Dedifferentiated amniotic fluid mesenchymal stem cell (primary cell): ENCODE measurements at regions not wholly inside any gene's neighbourhood (a gene's known extent, or its start where the extent isn't known, plus 50 kb on each side); places are given as distances from the start of the nearest gene placed in this dataset.

Experiments used
- DNase-seq: peaks from one replicate; pipeline ENCODE4 v3.0.0-alpha.2; 2016; ENCODE audit errors: extremely low spot score

DNA sequence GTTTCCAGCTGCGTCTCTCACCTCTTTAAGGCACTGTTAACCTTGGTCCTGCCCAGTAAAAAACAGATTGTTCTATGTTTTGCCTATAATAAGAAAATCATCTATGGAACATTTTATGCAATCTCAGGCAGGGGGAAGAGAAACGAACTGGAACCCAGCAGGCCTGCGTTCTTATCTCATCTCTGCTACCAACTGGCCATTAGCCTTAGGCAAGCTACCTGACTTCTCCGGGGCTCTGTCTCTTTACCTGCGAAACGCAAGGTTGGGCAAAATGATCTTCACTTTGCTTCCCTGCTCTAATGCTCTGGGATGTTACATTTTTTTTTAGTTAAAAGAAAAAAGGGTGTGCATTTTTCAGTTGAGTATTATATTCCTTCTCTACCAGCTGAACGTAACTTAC is 70.5 kb upstream of the WIPF1 start:
- no peak for DNase-seq

DNA sequence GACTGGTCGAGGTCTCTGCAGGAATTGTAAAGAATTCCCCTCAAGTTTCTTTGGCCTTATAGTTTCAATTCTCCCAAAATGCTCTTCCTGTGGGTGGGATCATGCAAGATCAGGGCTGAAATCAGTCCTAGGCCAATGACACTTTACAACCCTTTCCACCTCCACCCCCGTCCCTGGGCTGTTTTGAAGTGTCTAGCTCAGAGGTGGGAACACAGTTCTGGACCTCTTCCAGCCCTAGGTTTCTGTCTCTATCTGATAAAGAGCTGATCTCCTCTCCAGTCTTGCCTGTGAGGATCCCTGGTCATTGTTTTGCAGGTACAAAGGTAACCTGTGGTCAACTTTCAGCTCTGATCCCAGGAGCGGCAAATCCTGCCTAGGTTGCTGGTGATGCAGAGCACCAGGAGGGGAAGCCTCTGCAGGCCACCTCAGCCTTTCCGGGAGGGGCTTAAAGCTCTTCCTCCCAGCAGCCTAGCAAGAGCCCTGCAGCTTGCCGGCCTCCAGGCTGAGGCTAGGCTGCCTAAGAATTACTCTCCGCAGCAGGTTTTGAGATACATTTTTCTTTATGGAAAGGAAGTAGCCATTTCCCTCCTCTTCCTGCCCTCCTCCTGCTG is 69.8 kb upstream of the WIPF1 start:
- DNase-seq = no peak

DNA sequence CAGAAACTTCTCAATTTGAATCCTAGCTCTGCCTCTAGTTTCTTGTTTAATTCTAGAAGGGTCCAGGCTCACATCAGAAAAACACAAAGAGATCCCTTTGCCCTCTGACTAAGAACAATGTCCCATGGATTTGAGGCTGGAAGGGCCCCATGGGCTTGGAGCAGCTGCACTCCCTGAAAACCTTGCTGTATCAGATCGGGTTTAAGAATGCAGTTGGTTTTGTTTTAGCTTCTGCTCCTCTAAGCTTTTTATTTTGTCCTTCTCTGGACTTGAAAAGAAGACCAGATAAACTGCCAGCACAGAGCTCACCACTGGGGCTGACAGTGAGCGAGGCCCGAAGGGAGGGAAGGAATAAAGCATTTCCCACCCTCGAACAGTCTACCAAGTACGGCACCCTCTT is 69.2 kb upstream of the WIPF1 start:
- no peak for DNase-seq

DNA sequence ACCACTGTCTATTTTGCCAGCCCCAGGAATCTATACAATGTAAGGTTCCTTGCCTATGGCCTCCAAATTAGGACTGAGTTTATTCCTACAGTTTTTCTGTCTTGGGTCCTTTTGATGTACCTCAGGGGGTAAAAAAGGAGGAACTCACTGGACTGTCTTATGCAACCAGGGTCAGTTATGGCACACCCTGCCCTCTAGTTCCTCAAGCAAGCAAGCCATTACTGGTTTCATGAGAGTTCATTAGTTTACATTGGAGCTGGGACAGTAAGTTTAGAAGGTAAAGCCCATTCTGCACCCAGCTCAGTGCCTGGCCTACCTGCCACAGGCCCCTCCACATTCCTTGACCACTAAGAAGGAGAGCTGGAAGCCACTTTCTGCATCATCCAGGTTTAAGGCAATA is 68.7 kb upstream of the WIPF1 start:
- no peak for DNase-seq

DNA sequence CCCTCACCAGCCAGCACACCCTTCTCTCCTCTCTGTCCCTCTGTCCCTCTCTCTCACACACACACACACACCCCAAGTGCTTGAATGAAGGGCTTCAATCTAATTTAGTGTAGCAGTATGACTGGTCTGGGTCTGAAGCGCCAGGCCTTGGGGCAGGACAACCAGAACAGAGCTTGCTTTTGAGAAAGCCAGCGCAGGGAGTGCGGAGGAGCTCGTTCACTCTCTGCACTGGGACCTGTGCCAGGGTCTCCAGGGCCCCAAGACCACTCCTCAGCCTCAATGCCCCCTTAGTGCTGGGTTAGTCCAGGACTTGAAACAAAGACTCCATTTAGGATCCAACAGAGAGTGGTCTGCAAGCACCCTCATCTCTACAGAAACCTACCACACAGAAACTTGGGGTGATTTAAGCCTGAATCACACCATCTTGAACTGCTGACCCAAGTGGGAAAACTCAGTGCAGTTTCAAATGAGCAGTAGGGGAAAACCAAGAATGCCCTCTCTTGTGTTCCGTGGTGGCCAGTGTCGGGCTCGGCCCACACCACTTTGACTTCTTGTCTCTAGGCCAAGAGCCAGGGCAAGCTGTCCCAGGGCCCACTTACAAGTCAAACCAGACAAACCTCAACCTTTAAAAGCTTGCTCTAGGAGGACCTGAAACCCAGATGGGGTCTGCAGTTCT is 66.6 kb upstream of the WIPF1 start:
- DNase-seq = no peak

DNA sequence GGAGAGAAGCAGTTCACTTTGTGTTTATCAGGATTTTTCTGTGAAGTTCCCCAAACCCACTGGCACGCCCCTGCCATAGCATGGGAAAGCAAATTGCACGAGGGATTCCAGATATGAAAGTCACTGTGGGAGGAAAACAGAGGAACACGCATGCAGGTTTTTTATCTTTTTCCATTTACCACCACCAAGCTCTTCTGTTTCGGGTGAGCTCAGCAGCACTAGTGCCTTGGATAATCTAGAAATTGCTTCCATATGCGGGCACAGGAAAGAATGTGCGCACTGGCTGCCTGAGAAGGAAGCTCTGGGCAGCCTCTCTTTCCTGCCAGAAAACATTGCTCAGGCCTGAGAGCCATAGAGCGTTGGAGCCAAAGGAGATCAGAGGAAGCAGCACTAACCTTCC is 65.9 kb upstream of the WIPF1 start:
- DNase-seq = peak; percentile 97

DNA sequence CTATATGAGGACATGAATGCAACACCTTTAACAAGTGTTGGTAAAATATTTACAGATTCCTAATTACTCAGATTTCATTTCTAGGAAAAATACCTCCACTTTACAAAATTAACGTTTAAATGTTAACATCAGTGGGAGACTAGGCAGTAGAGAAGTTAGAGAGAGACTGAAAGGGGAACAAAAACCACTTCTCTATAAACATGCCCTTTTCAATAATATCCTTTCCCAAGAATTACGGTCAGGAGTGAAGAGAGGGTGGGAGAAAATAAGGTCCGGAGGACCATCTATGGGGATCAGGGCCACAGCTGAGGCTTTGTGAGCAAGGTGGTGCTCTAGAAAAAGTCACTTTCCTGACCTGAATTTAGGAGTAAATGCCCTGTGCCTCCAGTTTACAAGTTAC is 65.3 kb upstream of the WIPF1 start:
- no peak for DNase-seq

DNA sequence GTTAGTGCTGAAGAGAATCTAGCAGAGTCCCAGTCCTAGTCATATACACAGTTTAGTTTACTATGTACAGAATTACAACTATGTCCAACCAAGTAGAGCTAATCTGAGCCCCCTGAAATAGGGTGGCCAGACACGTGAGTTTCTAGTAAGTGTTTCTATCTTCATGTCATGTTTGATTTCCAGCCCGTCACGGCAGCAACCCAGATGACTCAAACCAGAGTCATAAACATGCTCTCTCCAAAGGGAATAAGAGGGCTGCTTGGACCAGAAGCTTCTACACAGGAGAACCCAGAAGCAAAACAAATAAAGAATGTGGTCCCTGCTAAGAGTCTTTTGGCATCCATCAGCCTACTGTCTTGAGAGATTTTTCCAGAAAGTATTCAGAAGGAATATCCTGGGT is 64.9 kb upstream of the WIPF1 start:
- peak; percentile 55 for DNase-seq

DNA sequence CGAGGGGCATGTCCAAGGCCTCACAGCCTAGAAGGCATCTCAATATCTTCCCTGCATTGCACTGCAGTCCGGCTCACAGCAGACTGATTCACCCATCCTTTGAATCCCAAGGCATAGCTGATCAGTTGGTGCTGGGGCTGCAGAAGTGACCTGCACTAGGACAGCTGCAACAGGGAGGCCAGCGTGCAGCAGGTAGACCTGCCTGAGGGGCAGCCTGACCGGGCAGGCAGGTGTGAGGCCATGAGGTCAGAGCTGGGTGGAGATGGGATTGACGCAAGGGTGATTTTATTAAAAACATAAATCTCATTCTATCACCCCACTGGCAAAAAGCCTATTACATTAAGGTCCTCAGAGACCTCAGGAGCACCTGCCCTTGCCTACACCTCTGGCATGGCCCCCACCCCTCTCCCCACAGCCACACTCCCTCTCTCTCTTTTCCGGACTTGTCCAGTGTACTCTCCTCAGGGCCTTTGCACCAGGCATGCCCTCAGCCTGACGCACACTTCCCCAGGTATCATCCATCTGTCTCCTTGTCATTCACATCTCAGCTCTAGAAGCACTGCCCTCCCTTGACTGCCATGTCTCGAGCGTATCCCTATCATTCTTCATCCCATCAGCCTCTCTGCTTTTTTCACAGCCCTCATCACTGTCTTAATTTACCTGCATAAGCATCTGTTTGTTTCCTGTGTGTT is 63.5 kb upstream of the WIPF1 start:
- no peak for DNase-seq

DNA sequence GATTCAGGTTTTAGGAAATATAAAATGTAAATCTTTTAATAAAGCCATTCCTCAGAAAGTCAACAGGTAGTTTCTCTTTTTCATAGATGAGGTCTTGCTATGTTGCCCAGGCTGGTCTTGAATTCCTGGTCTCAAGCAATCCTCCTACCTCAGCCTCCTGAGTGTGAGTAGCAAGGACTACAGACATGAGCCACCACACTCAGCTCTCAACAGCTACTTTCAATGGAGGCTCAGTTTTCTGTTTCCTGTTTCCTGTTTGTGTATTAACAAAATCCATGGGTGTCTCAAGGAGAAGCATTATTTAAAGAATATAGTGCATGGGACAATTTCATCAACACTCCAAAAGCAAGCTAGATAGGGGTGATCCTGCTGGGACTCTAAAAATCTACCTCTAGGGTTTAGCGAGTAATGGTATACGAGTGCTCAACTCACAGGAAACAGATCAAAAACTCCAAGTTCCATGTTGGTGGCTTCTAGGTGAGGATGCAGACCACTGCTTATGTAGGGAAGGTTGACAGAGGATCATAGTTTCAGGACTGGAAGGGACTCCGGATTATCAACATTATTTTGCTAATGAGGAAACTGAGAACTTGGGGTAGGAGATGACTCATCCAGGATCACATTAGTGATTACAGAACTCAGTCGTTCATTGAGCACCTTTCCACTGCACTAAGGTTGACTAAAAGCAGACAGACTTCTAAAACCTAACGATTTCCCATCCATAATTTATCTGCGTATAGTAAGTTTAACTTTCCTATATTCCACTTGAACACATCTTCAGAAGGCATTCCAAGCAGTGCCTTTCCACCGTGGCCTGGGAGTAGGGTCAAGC is 61.7 kb upstream of the WIPF1 start:
- DNase-seq = no peak

DNA sequence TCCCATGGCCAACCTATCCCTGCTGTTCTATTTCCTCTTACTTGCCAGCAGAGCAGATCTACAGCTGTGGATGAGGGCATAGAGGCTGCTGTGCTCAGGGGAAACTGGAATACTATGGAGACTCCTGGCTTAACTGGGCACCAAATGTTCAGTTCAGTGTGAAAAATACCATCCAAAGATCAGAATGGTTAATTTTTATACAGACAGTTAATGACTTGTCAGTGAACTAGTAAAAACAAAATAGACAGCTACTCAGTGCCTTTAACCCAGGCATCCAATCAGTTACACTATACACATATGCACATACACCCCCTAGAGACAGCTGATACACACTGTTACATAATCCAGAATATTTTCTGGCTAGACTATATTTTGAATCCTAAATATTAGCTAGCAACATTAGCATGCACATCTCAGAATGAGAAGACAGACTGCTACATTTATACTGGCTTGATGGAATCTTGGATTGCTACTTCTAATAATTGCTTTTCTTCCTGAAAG is 59.1 kb upstream of the WIPF1 start:
- DNase-seq = no peak

DNA sequence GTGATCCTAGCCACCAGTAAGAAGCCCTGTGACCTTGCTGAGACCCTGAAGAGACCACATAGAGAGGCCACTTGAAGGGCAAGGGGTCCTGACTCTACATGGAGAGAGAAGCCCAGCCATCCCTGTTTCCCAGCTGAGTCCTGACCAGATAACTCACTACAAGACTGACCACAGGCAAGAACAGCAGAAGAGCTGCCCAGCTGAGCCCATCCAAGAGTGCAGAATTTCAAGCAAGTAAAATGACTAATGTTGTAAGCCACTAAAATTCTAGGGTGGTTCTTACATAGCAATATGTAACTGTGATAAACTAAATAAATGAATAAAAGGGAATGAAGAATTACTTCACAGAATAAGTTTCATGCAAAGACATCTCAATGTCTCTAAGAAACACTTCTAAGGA is 58.4 kb upstream of the WIPF1 start:
- DNase-seq = no peak

DNA sequence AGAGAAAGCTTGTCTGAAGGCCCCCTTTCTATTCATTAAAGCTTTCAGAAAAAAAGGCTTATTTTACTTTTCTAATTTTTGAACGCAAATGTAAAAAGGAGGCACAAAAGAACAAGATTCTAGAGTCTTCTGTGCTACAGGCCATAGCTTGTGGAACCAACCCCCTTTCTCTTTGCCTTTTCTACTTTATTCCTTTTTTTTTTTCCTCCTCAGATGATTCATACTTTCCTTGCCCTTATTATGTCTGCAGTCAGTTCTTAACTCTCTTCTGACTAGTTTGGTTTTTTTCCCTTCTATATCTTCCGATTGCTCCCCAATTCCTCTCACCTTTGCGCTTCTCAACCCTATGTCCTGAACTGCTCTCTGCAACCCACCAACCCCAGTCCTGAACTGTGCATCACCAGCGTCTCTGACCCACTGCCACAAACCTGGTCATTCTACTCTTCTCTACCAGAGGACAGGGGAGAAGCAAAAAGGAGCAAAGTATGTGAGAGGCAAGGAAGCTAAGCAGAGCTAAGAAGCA is 56.9 kb upstream of the WIPF1 start:
- DNase-seq = peak; percentile 47

DNA sequence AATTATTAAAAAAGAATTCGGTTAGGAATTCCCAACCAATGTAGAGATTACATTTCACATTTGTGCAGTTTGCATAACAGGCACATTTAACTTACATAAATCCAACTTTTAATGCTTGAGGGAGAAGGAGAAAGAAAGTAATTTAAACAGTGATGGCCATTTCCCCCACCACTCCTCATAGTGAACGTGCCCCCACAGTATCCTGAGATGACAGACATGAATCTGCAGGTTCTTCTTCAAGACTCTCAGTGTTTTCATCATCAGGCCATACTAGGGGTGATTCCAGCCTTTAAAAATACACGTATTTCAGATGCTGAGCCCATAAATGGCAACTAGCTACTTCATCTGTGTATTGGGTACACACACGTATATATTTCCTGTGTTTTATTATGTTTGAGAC is 51.3 kb upstream of the WIPF1 start:
- no peak for DNase-seq
